GM06990 (cell line): ENCODE measurements at regions not wholly inside any gene's neighbourhood (a gene's known extent, or its start where the extent isn't known, plus 50 kb on each side); places are given as distances from the start of the nearest gene placed in this dataset.
"Not testable (repeated sequence)": the region's sequence is repeated elsewhere in the genome, so short reads cannot be mapped to it uniquely, and the experiment has no call there.

ENCODE experiments used
- DNase-seq: peaks from one replicate; pipeline ENCODE4 v3.0.0-alpha.2; 2011; ENCODE audit not compliant: insufficient read length; ENCODE audit errors: extremely low read depth
- H3K27me3 ChIP-seq: replicated peaks from 2 replicates; pipeline ENCODE4 v1.6.0; 2011; ENCODE audit warnings: low read length; ENCODE audit not compliant: control insufficient read depth, insufficient read depth
- H3K36me3 ChIP-seq: 2 replicates; pipeline ENCODE4 v1.5.1; 2011; ENCODE audit warnings: low read length; ENCODE audit not compliant: control insufficient read depth, insufficient read depth
- H3K4me3 ChIP-seq: replicated peaks from 2 replicates; pipeline ENCODE4 v1.5.1; 2011; ENCODE audit warnings: low read depth, mild to moderate bottlenecking, control low read depth, low read length
- CTCF ChIP-seq: IDR thresholded peaks from 2 replicates; pipeline ENCODE4 v1.5.1; 2011; ENCODE audit warnings: low read length, control low read depth, mild to moderate bottlenecking, inconsistent platforms; ENCODE audit not compliant: insufficient read depth, poor library complexity, severe bottlenecking

DNA sequence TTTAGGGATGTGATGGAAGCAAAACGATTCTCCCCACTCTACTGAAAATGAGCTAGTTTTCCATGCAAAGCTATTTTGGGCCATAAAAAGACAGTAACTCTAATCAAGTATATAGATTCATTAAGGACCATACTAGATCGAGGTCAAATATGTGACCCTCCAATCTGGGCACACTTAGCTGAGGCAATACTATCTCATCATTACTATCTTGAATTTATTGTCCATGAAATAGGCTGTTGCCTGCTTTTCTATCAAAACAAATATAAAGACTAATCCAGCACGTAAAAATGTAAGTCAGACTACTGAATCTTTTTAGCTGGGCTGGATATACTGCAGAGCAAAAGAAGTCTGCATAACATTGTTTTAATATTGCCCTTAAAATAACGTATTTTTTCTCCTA is 943.1 kb downstream of the NR2F1-AS1 start:
- no peak for DNase-seq
- no peaks in the 10 kb centered on the region for H3K36me3 ChIP-seq
- no peak overlapping the region for H3K4me3 ChIP-seq
- no peaks in the 10 kb centered on the region for H3K27me3 ChIP-seq
- no peak for TF ChIP-seq CTCF

- H3K27me3 ChIP-seq = no peaks in the 10 kb centered on the region
- H3K4me3 ChIP-seq = no peak overlapping the region
- H3K36me3 ChIP-seq = no peaks in the 10 kb centered on the region
- TF ChIP-seq CTCF = no peak
- no peak for DNase-seq
Measured at GRCh38 chr5:92637247-92637646, 943.8 kb downstream of the NR2F1-AS1 start.

GRCh38 chr5:92635001-92635461 is 946.0 kb downstream of the NR2F1-AS1 start:
- no peak for DNase-seq
- no peak for TF ChIP-seq CTCF
- H3K27me3 ChIP-seq = no peaks in the 10 kb centered on the region
- no peak overlapping the region for H3K4me3 ChIP-seq
- H3K36me3 ChIP-seq = no peaks in the 10 kb centered on the region

DNA sequence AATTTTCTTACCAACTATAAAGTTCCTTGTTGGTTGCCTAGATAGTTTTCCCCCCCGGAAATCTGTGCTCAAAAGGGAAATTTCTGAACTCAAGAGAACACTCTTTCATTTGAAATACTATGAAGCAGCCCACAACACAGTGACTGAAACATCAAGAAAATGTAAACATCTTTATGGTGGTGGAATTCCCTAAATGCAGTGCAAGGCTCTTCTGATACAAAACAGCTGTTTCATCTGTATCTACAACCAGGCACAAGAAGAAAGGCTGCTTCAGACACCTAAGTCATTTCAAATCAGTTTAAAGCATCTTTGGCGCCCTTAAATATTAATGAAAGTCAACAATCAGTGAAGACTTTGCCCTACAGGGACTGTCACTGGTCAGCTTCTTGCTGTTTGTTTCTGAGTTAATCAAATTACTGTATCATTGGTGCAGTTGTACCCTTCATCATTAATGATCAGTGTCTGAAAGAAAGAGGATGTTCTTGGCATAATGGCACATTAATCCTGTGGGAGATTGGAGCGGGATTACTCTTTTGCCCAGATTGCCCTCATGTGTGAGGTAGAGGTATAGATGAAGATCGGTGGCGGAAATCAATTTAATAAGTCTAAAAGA is 947.0 kb downstream of the NR2F1-AS1 start:
- DNase-seq = no peak
- TF ChIP-seq CTCF = no peak
- Histone ChIP-seq H3K4me3 (no peak overlapping the region), H3K27me3 (no peaks in the 10 kb centered on the region), H3K36me3 (no peaks in the 10 kb centered on the region)

DNA sequence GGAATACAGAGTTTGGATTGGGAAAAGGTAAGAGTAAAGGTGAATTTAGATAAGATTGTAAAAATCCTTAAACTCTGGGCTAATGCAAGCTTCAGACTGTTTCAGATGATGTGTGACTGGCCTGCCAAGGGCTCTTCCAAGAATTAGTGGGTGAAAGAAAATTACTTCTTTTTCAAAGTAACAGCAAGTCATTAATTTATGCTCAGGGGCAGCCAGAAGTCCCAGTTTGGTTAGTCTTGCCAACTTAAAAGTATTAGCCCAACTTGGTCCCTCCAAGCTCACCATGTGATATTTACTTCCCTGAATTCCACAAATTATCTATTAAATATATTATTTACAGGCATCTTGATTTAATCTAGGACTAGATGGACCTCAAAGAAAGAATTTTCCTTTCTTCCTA is 947.8 kb downstream of the NR2F1-AS1 start:
- no peak for DNase-seq
- Histone ChIP-seq H3K4me3 (no peak overlapping the region), H3K27me3 (no peaks in the 10 kb centered on the region), H3K36me3 (no peaks in the 10 kb centered on the region)
- no peak for TF ChIP-seq CTCF

- not testable (repeated sequence) for H3K4me3 ChIP-seq, DNase-seq, H3K27me3 ChIP-seq, H3K36me3 ChIP-seq
Measured at GRCh38 chr5:92631237-92631701, 949.8 kb downstream of the NR2F1-AS1 start.
